WTC11 (cell line): ENCODE measurements at regions not wholly inside any gene's neighbourhood (a gene's known extent, or its start where the extent isn't known, plus 50 kb on each side); places are given as distances from the start of the nearest gene placed in this dataset.

Experiments used
- ATAC-seq: fragments of 200-7000 bp; cut with Tn5 transposase; 2 replicates; pipeline ENCODE4 v1.10.0; 2021; ENCODE audit warnings: mild to moderate bottlenecking, moderate library complexity
- CTCF ChIA-PET: fragments of 300-600 bp; sonication (Branson Sonifier 250); formaldehyde crosslinking; loops from one replicate; lab custom pipeline; 2021; ENCODE audit warnings: antibody characterized with exemption; lab: Charles Lee
- POLR2A ChIA-PET: fragments of 350-600 bp; sonication (Branson Sonifier 250); formaldehyde crosslinking; loops from one replicate; lab custom pipeline; 2021; ENCODE audit warnings: antibody characterized with exemption; lab: Charles Lee
- DNase-seq: peaks from one replicate; pipeline ENCODE4 v3.0.0; 2021; ENCODE audit warnings: low spot score
- H3K27ac Mint-ChIP-seq: 2 replicates; pipeline ENCODE4 v1.8.0; 2021; ENCODE audit warnings: mixed read lengths
- H3K27me3 Mint-ChIP-seq: 2 replicates; pipeline ENCODE4 v1.8.0; 2021; ENCODE audit warnings: low read depth, mild to moderate bottlenecking, moderate library complexity, mixed read lengths
- H3K36me3 Mint-ChIP-seq: 2 replicates; pipeline ENCODE4 v1.8.0; 2021; ENCODE audit warnings: mixed read lengths
- H3K4me1 Mint-ChIP-seq: 2 replicates; pipeline ENCODE4 v1.8.0; 2022; ENCODE audit warnings: mixed read lengths
- H3K4me3 Mint-ChIP-seq: 2 replicates; pipeline ENCODE4 v1.8.0; 2021; ENCODE audit warnings: mild to moderate bottlenecking, moderate library complexity, mixed read lengths
- H3K9me3 Mint-ChIP-seq: 2 replicates; pipeline ENCODE4 v1.8.0; 2021; ENCODE audit warnings: mixed read lengths
- AFF4 ChIP-seq: sonication (generic); formaldehyde crosslinking; IDR thresholded peaks from 2 replicates; pipeline ENCODE4 v1.8.1; 2023; ENCODE audit warnings: mild to moderate bottlenecking, missing genetic modification reagents, borderline replicate concordance
- ELF4 ChIP-seq: sonication (generic); formaldehyde crosslinking; IDR thresholded peaks from 2 replicates; pipeline ENCODE4 v1.8.1; 2022; ENCODE audit warnings: low read depth, mild to moderate bottlenecking, moderate library complexity, missing genetic modification reagents
- EMX1 ChIP-seq: fragments of 250-450 bp; sonication (Bioruptor Pico); IDR thresholded peaks from 2 replicates; pipeline ENCODE4 v1.8.0; 2021; ENCODE audit warnings: mild to moderate bottlenecking
- KAT7 ChIP-seq: sonication (generic); formaldehyde crosslinking; IDR thresholded peaks from 2 replicates; pipeline ENCODE4 v1.8.1; 2023; ENCODE audit warnings: missing genetic modification reagents, mild to moderate bottlenecking, borderline replicate concordance
- MXD4 ChIP-seq: fragments of 250-450 bp; sonication (Bioruptor Pico); IDR thresholded peaks from 2 replicates; pipeline ENCODE4 v1.8.0; 2021; ENCODE audit warnings: mild to moderate bottlenecking, moderate library complexity, borderline replicate concordance
- NR3C1 ChIP-seq: sonication (generic); formaldehyde crosslinking; conservative IDR thresholded peaks from 2 replicates; pipeline ENCODE4 v1.8.1; 2023; ENCODE audit warnings: low read depth, mild to moderate bottlenecking, missing genetic modification reagents
- TCF7 ChIP-seq: sonication (generic); formaldehyde crosslinking; IDR thresholded peaks from 2 replicates; pipeline ENCODE4 v1.8.0; 2022; ENCODE audit warnings: mild to moderate bottlenecking, low read depth, missing genetic modification reagents, moderate library complexity
- TEAD4 ChIP-seq: sonication (generic); formaldehyde crosslinking; IDR thresholded peaks from 2 replicates; pipeline ENCODE4 v1.8.0; 2022; ENCODE audit warnings: mild to moderate bottlenecking, missing genetic modification reagents
- TP53 ChIP-seq: sonication (generic); formaldehyde crosslinking; IDR thresholded peaks from 2 replicates; pipeline ENCODE4 v1.8.1; 2023; ENCODE audit warnings: mild to moderate bottlenecking, missing genetic modification reagents
- ZNF138 ChIP-seq: sonication (generic); formaldehyde crosslinking; conservative IDR thresholded peaks from 2 replicates; pipeline ENCODE4 v1.8.1; 2022; ENCODE audit warnings: mild to moderate bottlenecking, moderate library complexity, missing genetic modification reagents
- ZNF232 ChIP-seq: sonication (generic); formaldehyde crosslinking; IDR thresholded peaks from 2 replicates; pipeline ENCODE4 v1.8.0; 2022; ENCODE audit warnings: mild to moderate bottlenecking, missing genetic modification reagents
- ZNF317 ChIP-seq: sonication (generic); formaldehyde crosslinking; IDR thresholded peaks from 2 replicates; pipeline ENCODE4 v1.8.1; 2023; ENCODE audit warnings: low read depth, mild to moderate bottlenecking, moderate library complexity, missing genetic modification reagents, borderline replicate concordance
- ZNF396 ChIP-seq: fragments of 250-450 bp; sonication (Bioruptor Pico); IDR thresholded peaks from 2 replicates; pipeline ENCODE4 v1.8.0; 2021; ENCODE audit warnings: mild to moderate bottlenecking, moderate library complexity, borderline replicate concordance
- ZNF423 ChIP-seq: fragments of 250-450 bp; sonication (Bioruptor Pico); IDR thresholded peaks from 2 replicates; pipeline ENCODE4 v2.1.2; 2022; ENCODE audit warnings: mild to moderate bottlenecking, moderate library complexity
- TF ChIP-seq, protein P1 (sequence below): fragments of 250-450 bp; sonication (Bioruptor Pico); IDR thresholded peaks from 2 replicates; pipeline ENCODE4 v1.9.0; 2021; ENCODE audit warnings: mild to moderate bottlenecking
- TF ChIP-seq, protein P2 (sequence below): sonication (generic); formaldehyde crosslinking; IDR thresholded peaks from 2 replicates; pipeline ENCODE4 v1.8.1; 2022; ENCODE audit warnings: low read depth, missing genetic modification reagents, borderline replicate concordance
- TF ChIP-seq, protein P3 (sequence below): fragments of 250-450 bp; sonication (Bioruptor Pico); IDR thresholded peaks from 2 replicates; pipeline ENCODE4 v1.9.0; 2021; ENCODE audit warnings: moderate library complexity, mild to moderate bottlenecking, inconsistent platforms, borderline replicate concordance
- TF ChIP-seq, protein P4 (sequence below): sonication (generic); formaldehyde crosslinking; IDR thresholded peaks from 2 replicates; pipeline ENCODE4 v1.8.1; 2022; ENCODE audit warnings: missing genetic modification reagents, borderline replicate concordance
- TF ChIP-seq, protein P5 (sequence below): fragments of 200-600 bp; IDR thresholded peaks from 2 replicates; pipeline ENCODE4 v1.8.0; 2022; ENCODE audit warnings: antibody characterized with exemption
- TF ChIP-seq, protein P6 (sequence below): sonication (generic); formaldehyde crosslinking; IDR thresholded peaks from 2 replicates; pipeline ENCODE4 v1.8.1; 2023; ENCODE audit warnings: mild to moderate bottlenecking, missing genetic modification reagents

GRCh38 chr5:56450766-56451165 lies 217.6 kb upstream of the ANKRD55 start (continued):
- no peak for TF ChIP-seq AFF4 (CRISPR knock-in tag)
- no peak for TF ChIP-seq MXD4 (CRISPR knock-in tag)
- TF ChIP-seq ZNF317 (CRISPR knock-in tag) = no peak

DNA sequence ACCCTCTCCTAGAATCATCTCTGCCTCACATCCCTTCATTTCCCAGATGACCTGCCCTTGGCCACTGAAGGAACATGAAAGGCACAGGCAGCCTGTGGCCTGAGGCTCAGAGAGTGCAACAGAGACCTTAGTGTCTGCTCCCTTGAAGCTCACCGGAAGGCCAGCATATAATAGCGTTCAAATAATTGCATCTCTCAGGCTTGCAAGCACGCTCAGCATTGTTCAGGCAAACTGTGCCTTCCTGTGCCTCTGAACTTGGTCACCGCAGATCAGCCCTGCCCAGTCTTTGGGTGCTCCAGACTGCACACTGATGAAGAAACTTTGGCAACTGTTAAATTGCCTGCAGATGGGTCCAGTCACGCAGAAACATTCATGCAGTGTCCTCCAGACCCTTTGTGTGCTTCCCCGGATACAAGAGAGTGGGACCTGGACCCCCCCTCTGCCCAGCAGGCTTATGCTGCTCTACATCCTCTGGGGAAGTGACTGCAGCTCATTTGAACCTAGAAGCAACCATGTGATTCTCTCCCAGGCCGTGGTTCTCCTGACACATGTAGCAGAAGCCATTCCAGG lies 216.0 kb upstream of the ANKRD55 start:
- no peak overlapping the region for H3K4me3 Mint-ChIP-seq
- H3K4me1 Mint-ChIP-seq = no peaks in the 10 kb centered on the region

DNA sequence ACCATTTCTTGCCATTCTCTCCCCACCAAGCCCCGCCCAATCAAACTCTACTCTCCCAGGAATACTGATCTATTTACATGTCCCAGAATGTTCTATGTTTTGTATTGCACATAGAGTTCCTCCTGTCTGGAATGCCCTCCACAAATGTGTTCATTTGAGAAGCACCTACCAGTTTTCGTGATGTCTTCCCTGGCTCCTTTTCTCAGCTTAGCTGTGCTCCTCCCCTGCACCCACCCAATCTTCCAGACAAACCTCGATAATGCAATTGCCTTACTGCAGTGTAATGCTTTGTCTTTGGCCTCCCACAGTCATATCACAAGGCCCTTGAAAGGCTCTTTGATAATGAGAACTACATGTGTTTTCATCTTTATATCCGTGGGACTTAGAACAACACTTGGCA lies 214.5 kb upstream of the ANKRD55 start:
- DNase-seq = no peak
- Mint-ChIP-seq H3K9me3 (no peaks in the 10 kb centered on the region), H3K27ac (no peak overlapping the region), H3K36me3 (no peaks in the 10 kb centered on the region), H3K4me3 (no peak overlapping the region), H3K27me3 (no peaks in the 10 kb centered on the region), H3K4me1 (no peaks in the 10 kb centered on the region)
- ChIA-PET POLR2A (no interaction called here), CTCF (no interaction called here)
- no peak for ATAC-seq
- TF ChIP-seq TP53 (CRISPR knock-in tag) = no peak
- TF ChIP-seq, protein P1, sequence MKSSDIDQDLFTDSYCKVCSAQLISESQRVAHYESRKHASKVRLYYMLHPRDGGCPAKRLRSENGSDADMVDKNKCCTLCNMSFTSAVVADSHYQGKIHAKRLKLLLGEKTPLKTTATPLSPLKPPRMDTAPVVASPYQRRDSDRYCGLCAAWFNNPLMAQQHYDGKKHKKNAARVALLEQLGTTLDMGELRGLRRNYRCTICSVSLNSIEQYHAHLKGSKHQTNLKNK (CRISPR knock-in tag) = no peak
- TF ChIP-seq, protein P2, sequence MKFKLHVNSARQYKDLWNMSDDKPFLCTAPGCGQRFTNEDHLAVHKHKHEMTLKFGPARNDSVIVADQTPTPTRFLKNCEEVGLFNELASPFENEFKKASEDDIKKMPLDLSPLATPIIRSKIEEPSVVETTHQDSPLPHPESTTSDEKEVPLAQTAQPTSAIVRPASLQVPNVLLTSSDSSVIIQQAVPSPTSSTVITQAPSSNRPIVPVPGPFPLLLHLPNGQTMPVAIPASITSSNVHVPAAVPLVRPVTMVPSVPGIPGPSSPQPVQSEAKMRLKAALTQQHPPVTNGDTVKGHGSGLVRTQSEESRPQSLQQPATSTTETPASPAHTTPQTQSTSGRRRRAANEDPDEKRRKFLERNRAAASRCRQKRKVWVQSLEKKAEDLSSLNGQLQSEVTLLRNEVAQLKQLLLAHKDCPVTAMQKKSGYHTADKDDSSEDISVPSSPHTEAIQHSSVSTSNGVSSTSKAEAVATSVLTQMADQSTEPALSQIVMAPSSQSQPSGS (CRISPR knock-in tag) = no peak
- TF ChIP-seq EMX1 = no peak
- no peak for TF ChIP-seq KAT7 (CRISPR knock-in tag)
- TF ChIP-seq, protein P3, sequence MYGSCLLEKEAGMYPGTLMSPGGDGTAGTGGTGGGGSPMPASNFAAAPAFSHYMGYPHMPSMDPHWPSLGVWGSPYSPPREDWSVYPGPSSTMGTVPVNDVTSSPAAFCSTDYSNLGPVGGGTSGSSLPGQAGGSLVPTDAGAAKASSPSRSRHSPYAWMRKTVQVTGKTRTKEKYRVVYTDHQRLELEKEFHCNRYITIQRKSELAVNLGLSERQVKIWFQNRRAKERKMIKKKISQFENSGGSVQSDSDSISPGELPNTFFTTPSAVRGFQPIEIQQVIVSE (CRISPR knock-in tag) = no peak
- TF ChIP-seq, protein P4, sequence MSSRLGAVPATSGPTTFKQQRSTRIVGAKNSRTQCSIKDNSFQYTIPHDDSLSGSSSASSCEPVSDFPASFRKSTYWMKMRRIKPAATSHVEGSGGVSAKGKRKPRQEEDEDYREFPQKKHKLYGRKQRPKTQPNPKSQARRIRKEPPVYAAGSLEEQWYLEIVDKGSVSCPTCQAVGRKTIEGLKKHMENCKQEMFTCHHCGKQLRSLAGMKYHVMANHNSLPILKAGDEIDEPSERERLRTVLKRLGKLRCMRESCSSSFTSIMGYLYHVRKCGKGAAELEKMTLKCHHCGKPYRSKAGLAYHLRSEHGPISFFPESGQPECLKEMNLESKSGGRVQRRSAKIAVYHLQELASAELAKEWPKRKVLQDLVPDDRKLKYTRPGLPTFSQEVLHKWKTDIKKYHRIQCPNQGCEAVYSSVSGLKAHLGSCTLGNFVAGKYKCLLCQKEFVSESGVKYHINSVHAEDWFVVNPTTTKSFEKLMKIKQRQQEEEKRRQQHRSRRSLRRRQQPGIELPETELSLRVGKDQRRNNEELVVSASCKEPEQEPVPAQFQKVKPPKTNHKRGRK (CRISPR knock-in tag) = no peak
- no peak for TF ChIP-seq ZNF423 (CRISPR knock-in tag)
- no peak for TF ChIP-seq ELF4

More for the DNA sequence above, 216.0 kb upstream of the ANKRD55 start:
- Mint-ChIP-seq H3K27me3 (no peaks in the 10 kb centered on the region), H3K9me3 (no peaks in the 10 kb centered on the region), H3K36me3 (no peaks in the 10 kb centered on the region), H3K27ac (no peak overlapping the region)
- ChIA-PET POLR2A (no interaction called here), CTCF (no interaction called here)
- ATAC-seq = no peak
- DNase-seq = no peak
- TF ChIP-seq, protein P5, sequence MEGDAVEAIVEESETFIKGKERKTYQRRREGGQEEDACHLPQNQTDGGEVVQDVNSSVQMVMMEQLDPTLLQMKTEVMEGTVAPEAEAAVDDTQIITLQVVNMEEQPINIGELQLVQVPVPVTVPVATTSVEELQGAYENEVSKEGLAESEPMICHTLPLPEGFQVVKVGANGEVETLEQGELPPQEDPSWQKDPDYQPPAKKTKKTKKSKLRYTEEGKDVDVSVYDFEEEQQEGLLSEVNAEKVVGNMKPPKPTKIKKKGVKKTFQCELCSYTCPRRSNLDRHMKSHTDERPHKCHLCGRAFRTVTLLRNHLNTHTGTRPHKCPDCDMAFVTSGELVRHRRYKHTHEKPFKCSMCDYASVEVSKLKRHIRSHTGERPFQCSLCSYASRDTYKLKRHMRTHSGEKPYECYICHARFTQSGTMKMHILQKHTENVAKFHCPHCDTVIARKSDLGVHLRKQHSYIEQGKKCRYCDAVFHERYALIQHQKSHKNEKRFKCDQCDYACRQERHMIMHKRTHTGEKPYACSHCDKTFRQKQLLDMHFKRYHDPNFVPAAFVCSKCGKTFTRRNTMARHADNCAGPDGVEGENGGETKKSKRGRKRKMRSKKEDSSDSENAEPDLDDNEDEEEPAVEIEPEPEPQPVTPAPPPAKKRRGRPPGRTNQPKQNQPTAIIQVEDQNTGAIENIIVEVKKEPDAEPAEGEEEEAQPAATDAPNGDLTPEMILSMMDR = no peak
- TF ChIP-seq, protein P4 (CRISPR knock-in tag) = no peak
- TF ChIP-seq ZNF138 (CRISPR knock-in tag) (no peak), TCF7 (no peak), TEAD4 (CRISPR knock-in tag) (no peak), ZNF232 (CRISPR knock-in tag) (no peak), NR3C1 (CRISPR knock-in tag) (no peak), ZNF396 (CRISPR knock-in tag) (no peak)
- TF ChIP-seq, protein P6, sequence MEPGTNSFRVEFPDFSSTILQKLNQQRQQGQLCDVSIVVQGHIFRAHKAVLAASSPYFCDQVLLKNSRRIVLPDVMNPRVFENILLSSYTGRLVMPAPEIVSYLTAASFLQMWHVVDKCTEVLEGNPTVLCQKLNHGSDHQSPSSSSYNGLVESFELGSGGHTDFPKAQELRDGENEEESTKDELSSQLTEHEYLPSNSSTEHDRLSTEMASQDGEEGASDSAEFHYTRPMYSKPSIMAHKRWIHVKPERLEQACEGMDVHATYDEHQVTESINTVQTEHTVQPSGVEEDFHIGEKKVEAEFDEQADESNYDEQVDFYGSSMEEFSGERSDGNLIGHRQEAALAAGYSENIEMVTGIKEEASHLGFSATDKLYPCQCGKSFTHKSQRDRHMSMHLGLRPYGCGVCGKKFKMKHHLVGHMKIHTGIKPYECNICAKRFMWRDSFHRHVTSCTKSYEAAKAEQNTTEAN = no peak
